Lung (tissue), 11 donors: ENCODE measurements at regions not wholly inside any gene's neighbourhood (a gene's known extent, or its start where the extent isn't known, plus 50 kb on each side); places are given as distances from the start of the nearest gene placed in this dataset.
"Not testable (repeated sequence)": the region's sequence is repeated elsewhere in the genome, so short reads cannot be mapped to it uniquely, and the experiment has no call there.

Source experiments
- ATAC-seq: fragments of 200-7000 bp; cut with Tn5 transposase; one replicate; pipeline ENCODE4 v1.9.1; 2020; ENCODE audit warnings: moderate number of reproducible peaks; ENCODE audit not compliant: insufficient read depth, low FRiP score
- DNase-seq, 3 donors: peaks; one replicate each; pipeline ENCODE4 v3.0.0-alpha.2; 2013 to 2017
- H3K27ac ChIP-seq, 2 donors: one replicate each; pipeline ENCODE4 v1.5.1; 2013; ENCODE audit warnings: mild to moderate bottlenecking in 2 of 2, moderate library complexity in 2 of 2, control low read depth in 1 of 2, inconsistent platforms in 1 of 2, low read depth in 1 of 2, low read length in 1 of 2
- H3K27me3 ChIP-seq, 3 donors: one replicate each; pipeline ENCODE4 v1.5.1; 2013; ENCODE audit warnings: low read length in 2 of 3; ENCODE audit not compliant: control insufficient read depth in 3 of 3, insufficient read depth in 3 of 3
- H3K36me3 ChIP-seq, 4 donors: one replicate each; pipeline ENCODE4 v1.5.1; 2013; ENCODE audit warnings: low read length in 4 of 4, mild to moderate bottlenecking in 1 of 4, moderate library complexity in 1 of 4; ENCODE audit not compliant: control insufficient read depth in 4 of 4, insufficient read depth in 4 of 4
- H3K4me1 ChIP-seq, 5 donors: one replicate each; pipeline ENCODE4 v1.5.1; 2013; ENCODE audit warnings: low read length in 5 of 5, mild to moderate bottlenecking in 2 of 5, moderate library complexity in 1 of 5; ENCODE audit not compliant: control insufficient read depth in 5 of 5, insufficient read depth in 5 of 5
- H3K4me3 ChIP-seq: one replicate; pipeline ENCODE4 v1.5.1; 2013; ENCODE audit warnings: mild to moderate bottlenecking, control low read depth, moderate library complexity
- H3K9ac ChIP-seq, 2 donors: one replicate each; pipeline ENCODE4 v1.5.1; 2013; ENCODE audit warnings: low read length in 2 of 2, control low read depth in 1 of 2; ENCODE audit not compliant: insufficient read depth in 1 of 2
- H3K9me3 ChIP-seq, 4 donors: one replicate each; pipeline ENCODE4 v1.5.1; 2013; ENCODE audit warnings: low read length in 3 of 4, mild to moderate bottlenecking in 1 of 4, moderate library complexity in 1 of 4; ENCODE audit not compliant: control insufficient read depth in 4 of 4, insufficient read depth in 3 of 4
- WGBS, 2 donors: extraction: QIAGEN DNeasy Blood & Tissue Kit; methylation state at CpG; one replicate each; pipeline ENCODE4 v1.1.7; 2013; 5-methylcytosine and 5-hydroxymethylcytosine counted together
- TF ChIP-seq, protein P1 (sequence below): IDR thresholded peaks from 2 replicates; pipeline ENCODE4 v1.5.1; 2012; ENCODE audit warnings: mild to moderate bottlenecking; ENCODE audit errors: control extremely low read depth, extremely low read depth
- donor health status: control.
- donor health status: control.
- donor health status: Bipolar disorder and iron deficiency.
- donor health status: healthy.
- donor health status: DM: yes; HTN: yes; CAD: no.

DNA sequence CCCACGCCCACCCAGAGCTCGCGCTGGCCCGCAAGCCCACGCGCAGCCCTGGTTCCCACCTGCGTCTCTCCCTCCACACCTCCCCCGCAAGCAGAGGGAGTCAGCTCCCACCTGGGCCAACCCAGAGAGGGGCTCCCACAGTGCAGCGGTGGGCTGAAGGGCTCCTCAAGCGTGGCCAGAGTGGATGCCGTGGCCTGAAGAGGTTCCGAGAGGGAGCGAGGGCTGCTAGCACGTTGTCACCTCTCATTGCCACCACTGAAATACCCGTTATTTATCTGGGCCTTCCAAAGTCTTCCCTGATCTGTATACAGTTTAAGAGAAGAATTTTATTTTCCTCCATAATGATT, 88.3 kb upstream of the MYLIP start:
- no peak for DNase-seq
- Histone ChIP-seq H3K9ac (no peak overlapping the region), H3K27me3 (no peaks in the 10 kb centered on the region), H3K4me1 (no peaks in the 10 kb centered on the region), H3K27ac (no peak overlapping the region), H3K36me3 (no peaks in the 10 kb centered on the region), H3K9me3 (peaks cover 0 to 3% (median 0%) of the 10 kb centered on the region in 4 donors), H3K4me3 (no peak overlapping the region)
- WGBS, 2 donors, result 91 to 92% methylated on average over 15 of the region's 15 CpGs
- ATAC-seq, result no peak
- TF ChIP-seq, protein P1, sequence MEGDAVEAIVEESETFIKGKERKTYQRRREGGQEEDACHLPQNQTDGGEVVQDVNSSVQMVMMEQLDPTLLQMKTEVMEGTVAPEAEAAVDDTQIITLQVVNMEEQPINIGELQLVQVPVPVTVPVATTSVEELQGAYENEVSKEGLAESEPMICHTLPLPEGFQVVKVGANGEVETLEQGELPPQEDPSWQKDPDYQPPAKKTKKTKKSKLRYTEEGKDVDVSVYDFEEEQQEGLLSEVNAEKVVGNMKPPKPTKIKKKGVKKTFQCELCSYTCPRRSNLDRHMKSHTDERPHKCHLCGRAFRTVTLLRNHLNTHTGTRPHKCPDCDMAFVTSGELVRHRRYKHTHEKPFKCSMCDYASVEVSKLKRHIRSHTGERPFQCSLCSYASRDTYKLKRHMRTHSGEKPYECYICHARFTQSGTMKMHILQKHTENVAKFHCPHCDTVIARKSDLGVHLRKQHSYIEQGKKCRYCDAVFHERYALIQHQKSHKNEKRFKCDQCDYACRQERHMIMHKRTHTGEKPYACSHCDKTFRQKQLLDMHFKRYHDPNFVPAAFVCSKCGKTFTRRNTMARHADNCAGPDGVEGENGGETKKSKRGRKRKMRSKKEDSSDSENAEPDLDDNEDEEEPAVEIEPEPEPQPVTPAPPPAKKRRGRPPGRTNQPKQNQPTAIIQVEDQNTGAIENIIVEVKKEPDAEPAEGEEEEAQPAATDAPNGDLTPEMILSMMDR, result no peak

DNA sequence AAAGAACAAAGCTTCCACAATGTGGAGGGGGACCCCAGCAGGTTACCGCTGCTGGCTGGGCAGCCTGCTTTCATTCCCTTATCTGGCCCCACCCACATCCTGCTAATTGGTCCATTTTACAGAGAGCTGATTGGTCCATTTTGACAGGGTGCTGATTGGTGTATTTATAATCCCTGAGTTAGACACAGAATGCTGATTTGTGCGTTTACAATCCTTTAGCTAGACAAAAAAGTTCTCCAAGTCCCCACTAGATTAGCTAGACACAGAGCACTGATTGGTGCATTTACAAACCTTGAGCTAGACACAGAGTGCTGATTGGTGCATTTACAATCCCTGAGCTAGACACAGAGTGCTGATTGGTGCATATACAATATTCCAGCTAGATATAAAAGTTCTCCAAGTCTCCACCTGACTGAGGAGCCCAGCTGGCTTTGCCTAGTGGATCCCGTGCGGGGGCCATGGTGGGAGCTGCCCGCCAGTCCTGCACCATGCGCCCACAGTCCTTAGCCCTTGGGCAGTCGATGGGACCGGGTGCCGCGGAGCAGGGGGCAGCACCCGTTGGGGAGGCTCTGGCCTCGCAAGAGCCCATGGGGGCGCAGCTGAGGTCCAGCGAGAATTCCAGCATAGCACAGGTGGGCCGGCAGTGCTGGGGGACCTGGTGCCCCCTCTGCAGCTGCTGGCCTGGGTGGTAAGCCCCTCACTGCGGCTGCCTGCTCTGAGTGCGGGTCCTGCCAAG, 88.8 kb upstream of the MYLIP start:
- H3K36me3 ChIP-seq, DNase-seq, ATAC-seq, H3K4me3 ChIP-seq, H3K9ac ChIP-seq, H3K27me3 ChIP-seq, H3K27ac ChIP-seq, H3K4me1 ChIP-seq, H3K9me3 ChIP-seq: not testable (repeated sequence)
- 97 to 98% methylated on average over 17 of the region's 17 CpGs for WGBS, 2 donors

- no peak overlapping the region for H3K27ac ChIP-seq
- H3K36me3 ChIP-seq, result no peaks in the 10 kb centered on the region
- no peaks in the 10 kb centered on the region for H3K4me1 ChIP-seq
- no peak overlapping the region for H3K4me3 ChIP-seq
- peaks cover 0 to 3% (median 0%) of the 10 kb centered on the region in 4 donors for H3K9me3 ChIP-seq
- peaks cover 0 to 2% (median 0%) of the 10 kb centered on the region in 3 donors for H3K27me3 ChIP-seq
- H3K9ac ChIP-seq, result no peak overlapping the region
- ATAC-seq, result no peak
- no peak for DNase-seq
- 65 to 69% methylated on average over 2 of the region's 2 CpGs for WGBS, 2 donors
- TF ChIP-seq, protein P1, result no peak
These were observed 89.9 kb upstream of the MYLIP start for GRCh38 chr6:16038938-16039337.

GRCh38 chr6:16035488-16036080, 93.3 kb upstream of the MYLIP start:
- H3K4me3 ChIP-seq, result no peak overlapping the region
- H3K27ac ChIP-seq, result no peak overlapping the region
- no peak for DNase-seq
- H3K9me3 ChIP-seq, result peaks cover 0 to 4% (median 2%) of the 10 kb centered on the region in 4 donors
- 85 to 90% methylated on average over 4 of the region's 4 CpGs for WGBS, 2 donors
- peaks cover 0 to 2% (median 0%) of the 10 kb centered on the region in 3 donors for H3K27me3 ChIP-seq
- no peaks in the 10 kb centered on the region for H3K36me3 ChIP-seq
- H3K9ac ChIP-seq, result no peak overlapping the region
- ATAC-seq, result no peak
- TF ChIP-seq, protein P1, result no peak
- H3K4me1 ChIP-seq, result no peaks in the 10 kb centered on the region
